HepG2 (cell line): ENCODE measurements at regions not wholly inside any gene's neighbourhood (a gene's known extent, or its start where the extent isn't known, plus 50 kb on each side); places are given as distances from the start of the nearest gene placed in this dataset.

ENCODE experiments used
- ATAC-seq: fragments of 200-7000 bp; cut with Tn5 transposase; 3 replicates; pipeline ENCODE4 v1.9.1; 2020; ENCODE audit warnings: mild to moderate bottlenecking, moderate library complexity
- BruUV-seq: library from RNA; stranded (reverse); fragments of 400-500 nt; replicated peaks from 2 replicates; lab custom pipeline; 2021; lab: Mats Ljungman, UMichigan
- CTCF ChIA-PET: fragments of 300-600 bp; formaldehyde crosslinking; extraction: SDS; loops from one replicate; lab custom pipeline; 2021; ENCODE audit warnings: low total read pairs, inconsistent platforms, low intra/inter-chr PET ratio; lab: Yijun Ruan, JAX
- POLR2A ChIA-PET: fragments of 350-600 bp; sonication (Branson Sonifier 250); formaldehyde crosslinking; loops from one replicate; lab custom pipeline; 2020; ENCODE audit warnings: antibody characterized with exemption, inconsistent platforms; lab: Yijun Ruan, JAX
- DNase-seq: peaks from one replicate; pipeline ENCODE4 v3.0.0-alpha.2; 2015; ENCODE audit warnings: low spot score
- FAIRE-seq: peaks from 3 replicates; lab custom pipeline; 2011; peaks lifted over from hg19 to GRCh38; lab: Jason Lieb, UNC
- H2AFZ ChIP-seq: one replicate; pipeline ENCODE4 v1.6.1; 2011; ENCODE audit warnings: low read length, inconsistent platforms
- H3K27ac ChIP-seq: fragments of 300-600 bp; 3 replicates; pipeline ENCODE4 v1.8.0; 2011; ENCODE audit warnings: mixed run types, mild to moderate bottlenecking, mixed read lengths, low read length, inconsistent platforms; ENCODE audit not compliant: insufficient read depth; ENCODE audit errors: extremely low read length
- H3K27me3 ChIP-seq, 2 experiments: fragments of 200-600 bp in 1 of 2; 2 replicates in 1 of 2; 3 replicates in 1 of 2; pipeline versions ENCODE4 v1.6.0 to v1.8.0; 2011; ENCODE audit warnings: low read length in 2 of 2, mild to moderate bottlenecking in 2 of 2, moderate library complexity in 2 of 2, inconsistent platforms in 1 of 2; ENCODE audit not compliant: insufficient read depth in 2 of 2, control insufficient read depth in 1 of 2
- H3K36me3 ChIP-seq, 2 experiments: fragments of 200-600 bp in 1 of 2; replicated peaks in 1 of 2; 2 replicates in 1 of 2; 3 replicates in 1 of 2; pipeline versions ENCODE4 v1.5.1 to v1.8.0; 2011; ENCODE audit warnings: low read length in 2 of 2, inconsistent platforms in 1 of 2; ENCODE audit not compliant: insufficient read depth in 2 of 2, control insufficient read depth in 1 of 2
- H3K4me1 ChIP-seq: 2 replicates; pipeline ENCODE4 v1.5.1; 2012; ENCODE audit warnings: low read length, inconsistent platforms; ENCODE audit not compliant: insufficient read depth
- H3K4me2 ChIP-seq: 2 replicates; pipeline ENCODE4 v1.6.0; 2011; ENCODE audit warnings: low read depth, low read length, inconsistent platforms
- H3K4me3 ChIP-seq, 3 experiments: fragments of 200-600 bp in 1 of 3; sonication (generic), shearing (Covaris generic) in 1 of 3; replicated peaks in 1 of 3; 2 replicates each; pipeline ENCODE4 v1.5.1; 2011 to 2016; ENCODE audit warnings: low read length in 3 of 3, inconsistent platforms in 2 of 3, low read depth in 2 of 3, mild to moderate bottlenecking in 2 of 3, control low read depth in 1 of 3, mixed read lengths in 1 of 3; ENCODE audit not compliant: insufficient read depth in 1 of 3
- H3K79me2 ChIP-seq: one replicate; pipeline ENCODE4 v1.6.1; 2011; ENCODE audit warnings: low read length, inconsistent platforms; ENCODE audit not compliant: insufficient read depth
- H3K9ac ChIP-seq: 2 replicates; pipeline ENCODE4 v1.6.0; 2011; ENCODE audit warnings: mild to moderate bottlenecking, low read depth, low read length, inconsistent platforms; ENCODE audit not compliant: insufficient read depth
- H3K9me3 ChIP-seq: 2 replicates; pipeline ENCODE4 v1.5.1; 2012; ENCODE audit warnings: mild to moderate bottlenecking, low read length
- H4K20me1 ChIP-seq: 2 replicates; pipeline ENCODE4 v1.6.0; 2011; ENCODE audit warnings: inconsistent platforms, mild to moderate bottlenecking, low read length, moderate library complexity; ENCODE audit not compliant: insufficient read depth
- ASH2L ChIP-seq: fragments of 300-600, 200-600 bp; sonication (generic); IDR thresholded peaks from 2 replicates; pipeline ENCODE4 v1.7.0; 2017; ENCODE audit warnings: low read depth, mild to moderate bottlenecking, moderate library complexity, mixed read lengths, low read length; ENCODE audit not compliant: insufficient read length
- ATF4 ChIP-seq, 2 experiments: fragments of 450-650 bp in 1 of 2; sonication (generic) in 1 of 2; formaldehyde crosslinking; IDR thresholded peaks; 2 replicates each; pipeline versions ENCODE4 v1.5.0 to v1.8.0; 2020 to 2022; ENCODE audit warnings: mild to moderate bottlenecking in 1 of 2, missing genetic modification reagents in 1 of 2
- BATF2 ChIP-seq: sonication (generic); formaldehyde crosslinking; IDR thresholded peaks from 2 replicates; pipeline ENCODE4 v1.8.0; 2022; ENCODE audit warnings: mild to moderate bottlenecking, missing genetic modification reagents, moderate library complexity
- BORCS8-MEF2B ChIP-seq: sonication (generic); formaldehyde crosslinking; IDR thresholded peaks from 2 replicates; pipeline ENCODE4 v1.8.0; 2022; ENCODE audit warnings: mild to moderate bottlenecking, missing genetic modification reagents
- CEBPB ChIP-seq: IDR thresholded peaks from 2 replicates; pipeline ENCODE4 v1.6.1; 2011; ENCODE audit warnings: low read depth, low read length, improper control_type of control experiment, borderline replicate concordance
- CEBPG ChIP-seq: IDR thresholded peaks from 2 replicates; pipeline ENCODE4 v1.6.1; 2016
- PRMT3 ChIP-seq: sonication (generic); formaldehyde crosslinking; IDR thresholded peaks from 2 replicates; pipeline ENCODE4 v1.8.1; 2022; ENCODE audit warnings: low read depth, mild to moderate bottlenecking, moderate library complexity, missing genetic modification reagents, borderline replicate concordance
- WGBS: methylation state at CpG from one replicate; pipeline ENCODE4 v1.1.6; 2017; ENCODE audit warnings: low lambda C conversion rate; 5-methylcytosine and 5-hydroxymethylcytosine counted together
- in situ Hi-C: cut with HindIII; loops from 2 replicates; pipeline ENCODE4 v1.10.0; 2017; ENCODE audit warnings: low pct_unique_long_range_greater_than_20kb; ENCODE audit not compliant: extremely low pct_ligation_motif_present
- intact Hi-C: fragments of 100-400 bp; cut with micrococcal nuclease; formaldehyde crosslinking; loops from one replicate; pipeline ENCODE4 v1.10.0; 2022; ENCODE audit not compliant: unreplicated experiment
- TF ChIP-seq, protein P1 (sequence below): sonication (generic); formaldehyde crosslinking; IDR thresholded peaks from 2 replicates; pipeline ENCODE4 v1.8.0; 2022; ENCODE audit warnings: missing genetic modification reagents, low read depth, mild to moderate bottlenecking, borderline replicate concordance
- TF ChIP-seq, protein P2 (sequence below): IDR thresholded peaks from 2 replicates; pipeline ENCODE4 v1.6.1; 2016; ENCODE audit warnings: missing compliant biosample characterization, missing genetic modification reagents, borderline replicate concordance
- TF ChIP-seq, protein P3 (sequence below): sonication (generic); formaldehyde crosslinking; IDR thresholded peaks from 2 replicates; pipeline ENCODE4 v1.5.0; 2020; ENCODE audit warnings: mild to moderate bottlenecking, missing genetic modification reagents

- ATAC-seq, result no peak; the same call in 2 of the 3 replicates
- FAIRE-seq, result no peak
- BruUV-seq, result no TSS peak
Measured at GRCh38 chr1:94629259-94630181, 88.0 kb upstream of the F3 start.

GRCh38 chr1:94628499-94628843, 86.9 kb upstream of the F3 start:
- in situ Hi-C loops, result no loop called here
- FAIRE-seq, result no peak
- no peaks in the 10 kb centered on the region for H3K36me3 ChIP-seq
- 49% methylated on average over 2 of the region's 6 CpGs for WGBS
- H3K27ac ChIP-seq, result no peak overlapping the region
- ATAC-seq, result no peak
- H3K79me2 ChIP-seq, result no peaks in the 10 kb centered on the region
- H3K4me3 ChIP-seq, result no peak overlapping the region
- ChIA-PET CTCF (no interaction called here), POLR2A (no interaction called here)
- peaks cover 0 to 11% of the 10 kb centered on the region in 2 experiments; a peak in 2 of 5 replicates for H3K27me3 ChIP-seq
- no peak overlapping the region for H3K4me2 ChIP-seq
- no peaks in the 10 kb centered on the region for H3K9me3 ChIP-seq
- peaks cover 8% of the 10 kb centered on the region for H3K4me1 ChIP-seq
- H3K9ac ChIP-seq, result no peak overlapping the region
- no peak overlapping the region for H2AFZ ChIP-seq
- BruUV-seq, result no TSS peak
- H4K20me1 ChIP-seq, result no peaks in the 10 kb centered on the region
- DNase-seq, result no peak
- intact Hi-C loops, result no loop called here
- TF ChIP-seq BORCS8-MEF2B (no peak), PRMT3 (CRISPR knock-in tag) (no peak), ASH2L (no peak)
- TF ChIP-seq, protein P1, sequence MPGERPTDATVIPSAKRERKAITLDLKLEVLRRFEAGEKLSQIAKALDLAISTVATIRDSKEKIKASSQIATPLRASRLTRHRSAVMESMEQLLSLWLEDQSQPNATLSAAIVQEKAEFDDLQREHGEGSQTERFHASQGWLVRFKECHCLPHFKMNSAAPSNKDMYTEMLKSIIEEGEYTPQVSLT (CRISPR knock-in tag), result no peak
- TF ChIP-seq, protein P2, sequence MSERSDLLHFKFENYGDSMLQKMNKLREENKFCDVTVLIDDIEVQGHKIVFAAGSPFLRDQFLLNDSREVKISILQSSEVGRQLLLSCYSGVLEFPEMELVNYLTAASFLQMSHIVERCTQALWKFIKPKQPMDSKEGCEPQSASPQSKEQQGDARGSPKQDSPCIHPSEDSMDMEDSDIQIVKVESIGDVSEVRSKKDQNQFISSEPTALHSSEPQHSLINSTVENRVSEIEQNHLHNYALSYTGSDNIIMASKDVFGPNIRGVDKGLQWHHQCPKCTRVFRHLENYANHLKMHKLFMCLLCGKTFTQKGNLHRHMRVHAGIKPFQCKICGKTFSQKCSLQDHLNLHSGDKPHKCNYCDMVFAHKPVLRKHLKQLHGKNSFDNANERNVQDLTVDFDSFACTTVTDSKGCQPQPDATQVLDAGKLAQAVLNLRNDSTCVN (CRISPR knock-in tag), result no peak
- TF ChIP-seq, protein P3, sequence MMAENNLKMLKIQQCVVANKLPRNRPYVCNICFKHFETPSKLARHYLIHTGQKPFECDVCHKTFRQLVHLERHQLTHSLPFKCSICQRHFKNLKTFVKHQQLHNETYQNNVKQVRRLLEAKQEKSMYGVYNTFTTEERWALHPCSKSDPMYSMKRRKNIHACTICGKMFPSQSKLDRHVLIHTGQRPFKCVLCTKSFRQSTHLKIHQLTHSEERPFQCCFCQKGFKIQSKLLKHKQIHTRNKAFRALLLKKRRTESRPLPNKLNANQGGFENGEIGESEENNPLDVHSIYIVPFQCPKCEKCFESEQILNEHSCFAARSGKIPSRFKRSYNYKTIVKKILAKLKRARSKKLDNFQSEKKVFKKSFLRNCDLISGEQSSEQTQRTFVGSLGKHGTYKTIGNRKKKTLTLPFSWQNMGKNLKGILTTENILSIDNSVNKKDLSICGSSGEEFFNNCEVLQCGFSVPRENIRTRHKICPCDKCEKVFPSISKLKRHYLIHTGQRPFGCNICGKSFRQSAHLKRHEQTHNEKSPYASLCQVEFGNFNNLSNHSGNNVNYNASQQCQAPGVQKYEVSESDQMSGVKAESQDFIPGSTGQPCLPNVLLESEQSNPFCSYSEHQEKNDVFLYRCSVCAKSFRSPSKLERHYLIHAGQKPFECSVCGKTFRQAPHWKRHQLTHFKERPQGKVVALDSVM, result no peak

More at GRCh38 chr1:94629259-94630181, 88.0 kb upstream of the F3 start:
- POLR2A ChIA-PET, result no interaction called here
- Histone ChIP-seq H3K27ac (no peak overlapping the region), H3K9ac (no peak overlapping the region), H3K4me3 (no peak overlapping the region)
- TF ChIP-seq CEBPB (peak; percentile 78), BATF2 (CRISPR knock-in tag) (no peak), ATF4 (CRISPR knock-in tag; IDR thresholded peaks at IDR 0.05) (peak in 1 of 2 experiments; percentile 64; a peak in 2 of 4 replicates), CEBPG (CRISPR knock-in tag) (peak; percentile 35; the same call in 1 of the 2 replicates)
- TF ChIP-seq, all 625 proteins: peak for 3
- intact Hi-C loops, result no loop called here
- CTCF ChIA-PET, result no interaction called here
- H3K27me3 ChIP-seq, result peaks cover 0 to 6% of the 10 kb centered on the region in 2 experiments; a peak in 2 of 5 replicates
- WGBS, result 29% methylated on average over 8 of the region's 16 CpGs
- no peak for DNase-seq
- no peaks in the 10 kb centered on the region for H3K4me1 ChIP-seq
- H4K20me1 ChIP-seq, result no peaks in the 10 kb centered on the region
- H2AFZ ChIP-seq, result no peak overlapping the region
- no peaks in the 10 kb centered on the region for H3K9me3 ChIP-seq
- no peak overlapping the region for H3K4me2 ChIP-seq
- in situ Hi-C loops, result no loop called here
- H3K36me3 ChIP-seq, result no peaks in the 10 kb centered on the region
- no peaks in the 10 kb centered on the region for H3K79me2 ChIP-seq
